Activated naive CD8-positive, alpha-beta T cell treated with anti-CD3 and anti-CD28 coated beads, Interleukin-2, amount 50 U/mL, for 24 hours (primary cell): ENCODE measurements at regions not wholly inside any gene's neighbourhood (a gene's known extent, or its start where the extent isn't known, plus 50 kb on each side); places are given as distances from the start of the nearest gene placed in this dataset.
"Not testable (repeated sequence)": the region's sequence is repeated elsewhere in the genome, so short reads cannot be mapped to it uniquely, and the experiment has no call there.

Source experiments
- ATAC-seq: fragments of 150-1000 bp; cut with Tn5 transposase; one replicate; pipeline ENCODE4 v1.10.0; 2021
- DNase-seq: peaks from one replicate; pipeline ENCODE4 v3.0.0; 2021
- H3K27ac Mint-ChIP-seq: one replicate; pipeline ENCODE4 v1.8.0; 2021; ENCODE audit warnings: mild to moderate bottlenecking, mixed read lengths
- H3K27me3 Mint-ChIP-seq: one replicate; pipeline ENCODE4 v1.8.0; 2021; ENCODE audit warnings: mixed read lengths
- H3K36me3 Mint-ChIP-seq: one replicate; pipeline ENCODE4 v1.8.0; 2021; ENCODE audit warnings: low read depth, mixed read lengths
- H3K4me1 Mint-ChIP-seq: one replicate; pipeline ENCODE4 v1.8.0; 2021; ENCODE audit warnings: mixed read lengths
- H3K4me3 Mint-ChIP-seq: one replicate; pipeline ENCODE4 v1.8.0; 2021; ENCODE audit warnings: mild to moderate bottlenecking, moderate library complexity, mixed read lengths
- H3K9me3 Mint-ChIP-seq: one replicate; pipeline ENCODE4 v1.8.0; 2021; ENCODE audit warnings: mixed read lengths

DNA sequence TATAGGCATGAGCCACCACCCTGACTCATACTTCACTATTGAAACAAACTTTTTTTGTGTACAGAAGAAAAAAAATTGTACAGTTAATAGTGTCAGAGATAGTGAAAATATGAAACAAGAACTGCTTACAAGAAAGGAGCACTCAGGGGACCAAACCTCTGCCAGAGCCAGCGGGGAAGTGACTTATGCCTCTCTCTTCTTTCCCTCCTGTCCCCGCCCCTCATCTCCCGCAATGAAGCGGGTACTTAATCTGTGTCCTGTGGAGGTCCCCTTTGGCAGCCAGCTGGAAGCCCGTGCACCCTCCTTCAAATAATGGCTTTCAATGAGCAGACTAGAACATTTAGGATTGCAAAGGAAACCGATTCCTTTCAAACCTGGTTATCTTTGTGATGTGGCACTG is 51.5 kb downstream of the PPIAL4A start:
- not testable (repeated sequence) for H3K36me3 Mint-ChIP-seq, ATAC-seq, H3K9me3 Mint-ChIP-seq, H3K27me3 Mint-ChIP-seq
- H3K4me3 Mint-ChIP-seq, result peak overlapping the region; percentile 85
- peak overlapping the region; percentile 100 for H3K27ac Mint-ChIP-seq
- DNase-seq, result peak; percentile 20
- peaks cover 25% of the 10 kb centered on the region for H3K4me1 Mint-ChIP-seq

- peaks cover 25% of the 10 kb centered on the region for H3K4me1 Mint-ChIP-seq
- H3K9me3 Mint-ChIP-seq, H3K27me3 Mint-ChIP-seq, H3K36me3 Mint-ChIP-seq: not testable (repeated sequence)
- ATAC-seq (peak; percentile 15), DNase-seq (peak; percentile 14)
- peak overlapping the region; percentile 85 for H3K4me3 Mint-ChIP-seq
- peak overlapping the region; percentile 100 for H3K27ac Mint-ChIP-seq
Measured at GRCh38 chr1:120941836-120942217, 52.3 kb downstream of the PPIAL4A start.

- Mint-ChIP-seq H3K27ac (peak overlapping the region; percentile 100), H3K4me3 (peak overlapping the region; percentile 85), H3K4me1 (peaks cover 25% of the 10 kb centered on the region)
- H3K36me3 Mint-ChIP-seq, H3K27me3 Mint-ChIP-seq, H3K9me3 Mint-ChIP-seq: not testable (repeated sequence)
- ATAC-seq (peak; percentile 85), DNase-seq (peak; percentile 78)
Measured at GRCh38 chr1:120942218-120942944, 52.8 kb downstream of the PPIAL4A start.

DNA sequence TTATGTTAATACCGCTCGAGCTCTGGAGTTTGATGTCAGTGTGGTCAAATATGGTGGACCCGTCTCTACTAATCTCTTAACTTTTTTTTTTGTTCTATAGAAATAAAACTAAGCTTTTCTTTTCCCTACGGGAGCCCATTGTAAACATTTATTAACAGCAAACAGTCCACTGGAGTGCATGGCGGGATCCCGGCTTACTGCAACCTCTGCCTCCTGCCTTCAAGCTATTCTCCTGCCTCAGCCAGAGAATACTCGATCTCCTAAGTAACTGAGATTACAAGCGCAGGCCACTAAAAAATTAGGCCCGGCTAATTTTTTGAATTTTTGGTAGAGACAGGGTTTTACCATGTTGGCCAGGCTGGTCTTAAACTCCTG is 53.4 kb downstream of the PPIAL4A start:
- H3K36me3 Mint-ChIP-seq, H3K27me3 Mint-ChIP-seq, H3K4me3 Mint-ChIP-seq, DNase-seq, ATAC-seq, H3K27ac Mint-ChIP-seq, H3K9me3 Mint-ChIP-seq: not testable (repeated sequence)
- peaks cover 22% of the 10 kb centered on the region for H3K4me1 Mint-ChIP-seq

GRCh38 chr1:120944691-120945090 is 55.1 kb downstream of the PPIAL4A start:
- not testable (repeated sequence) for H3K4me3 Mint-ChIP-seq, H3K27me3 Mint-ChIP-seq, H3K27ac Mint-ChIP-seq, ATAC-seq, DNase-seq, H3K36me3 Mint-ChIP-seq, H3K9me3 Mint-ChIP-seq
- peaks cover 18% of the 10 kb centered on the region for H3K4me1 Mint-ChIP-seq

- DNase-seq, ATAC-seq, H3K36me3 Mint-ChIP-seq, H3K4me3 Mint-ChIP-seq, H3K9me3 Mint-ChIP-seq, H3K27me3 Mint-ChIP-seq, H3K27ac Mint-ChIP-seq: not testable (repeated sequence)
- peaks cover 16% of the 10 kb centered on the region for H3K4me1 Mint-ChIP-seq
Measured at GRCh38 chr1:120945122-120945521, 55.6 kb downstream of the PPIAL4A start.

DNA sequence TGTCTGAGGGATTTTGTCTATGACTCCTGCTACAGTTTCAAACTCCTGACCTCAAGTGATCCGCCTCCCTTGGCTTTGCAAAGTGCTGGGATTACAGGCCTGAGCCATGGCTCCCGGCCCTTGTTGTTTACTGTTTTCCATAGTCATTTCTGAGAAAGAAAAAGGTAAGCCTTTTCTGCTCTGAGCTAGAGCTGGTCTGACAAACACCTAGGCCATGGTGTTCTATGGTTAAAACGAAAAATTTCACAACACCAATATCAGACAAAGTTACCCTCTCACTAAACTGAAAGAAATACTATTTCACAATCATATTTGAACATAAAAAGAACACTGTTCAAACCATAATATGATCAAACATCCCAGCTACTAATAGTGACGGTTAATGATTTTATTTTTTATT is 57.5 kb downstream of the PPIAL4A start:
- not testable (repeated sequence) for DNase-seq, H3K27ac Mint-ChIP-seq, H3K9me3 Mint-ChIP-seq, H3K36me3 Mint-ChIP-seq, H3K4me1 Mint-ChIP-seq, ATAC-seq, H3K4me3 Mint-ChIP-seq, H3K27me3 Mint-ChIP-seq

- H3K4me1 Mint-ChIP-seq, H3K27me3 Mint-ChIP-seq, H3K9me3 Mint-ChIP-seq, H3K27ac Mint-ChIP-seq, H3K36me3 Mint-ChIP-seq, DNase-seq, ATAC-seq, H3K4me3 Mint-ChIP-seq: not testable (repeated sequence)
Measured at GRCh38 chr1:120949724-120950123, 60.2 kb downstream of the PPIAL4A start.

DNA sequence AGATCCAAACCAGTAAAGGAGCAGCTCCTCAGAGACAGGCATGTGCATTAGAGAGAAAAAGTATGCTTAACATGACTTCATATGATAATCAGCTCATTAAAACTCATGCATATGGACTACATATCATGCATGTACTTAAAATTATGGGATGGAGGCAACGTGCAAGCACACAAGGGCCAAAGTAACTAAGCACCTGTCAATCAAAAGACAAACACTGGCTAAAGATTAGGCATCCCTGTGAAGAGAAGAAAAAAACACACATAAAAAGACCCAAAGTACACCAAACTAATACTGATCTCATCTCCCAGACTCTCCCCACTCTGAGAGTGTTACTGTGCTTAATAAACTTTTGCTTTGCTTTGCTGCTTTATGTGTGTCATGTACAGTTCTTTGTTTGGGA is 61.1 kb downstream of the PPIAL4A start:
- ATAC-seq, H3K4me1 Mint-ChIP-seq, H3K27ac Mint-ChIP-seq, DNase-seq, H3K27me3 Mint-ChIP-seq, H3K4me3 Mint-ChIP-seq, H3K9me3 Mint-ChIP-seq: not testable (repeated sequence)
- H3K36me3 Mint-ChIP-seq, result peaks cover 11% of the 10 kb centered on the region

DNA sequence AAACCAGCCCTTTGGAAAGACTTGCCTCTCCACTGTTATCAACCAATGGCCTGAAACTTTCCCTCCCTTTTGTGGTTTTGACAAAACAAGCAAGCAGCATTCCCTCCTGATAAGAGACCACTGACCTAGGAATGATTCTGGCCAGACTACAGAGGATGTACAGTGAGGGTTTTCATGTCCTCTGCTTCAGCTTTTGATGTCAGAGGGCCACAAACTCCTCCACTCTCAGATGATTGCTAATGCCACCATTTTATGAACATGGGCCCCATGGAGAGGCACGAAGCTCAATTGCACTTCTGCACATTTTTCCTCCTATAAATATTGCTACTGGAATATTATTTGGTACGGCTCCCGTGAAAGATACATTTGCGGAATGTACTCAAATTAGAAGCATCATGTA is 61.5 kb downstream of the PPIAL4A start:
- H3K27ac Mint-ChIP-seq, DNase-seq, H3K4me1 Mint-ChIP-seq, H3K27me3 Mint-ChIP-seq, ATAC-seq, H3K4me3 Mint-ChIP-seq, H3K9me3 Mint-ChIP-seq: not testable (repeated sequence)
- peaks cover 11% of the 10 kb centered on the region for H3K36me3 Mint-ChIP-seq

GRCh38 chr1:120952207-120952870 is 62.8 kb downstream of the PPIAL4A start:
- not testable (repeated sequence) for H3K4me3 Mint-ChIP-seq, H3K27me3 Mint-ChIP-seq, H3K9me3 Mint-ChIP-seq, ATAC-seq, DNase-seq, H3K4me1 Mint-ChIP-seq, H3K27ac Mint-ChIP-seq
- H3K36me3 Mint-ChIP-seq, result peaks cover 11% of the 10 kb centered on the region

DNA sequence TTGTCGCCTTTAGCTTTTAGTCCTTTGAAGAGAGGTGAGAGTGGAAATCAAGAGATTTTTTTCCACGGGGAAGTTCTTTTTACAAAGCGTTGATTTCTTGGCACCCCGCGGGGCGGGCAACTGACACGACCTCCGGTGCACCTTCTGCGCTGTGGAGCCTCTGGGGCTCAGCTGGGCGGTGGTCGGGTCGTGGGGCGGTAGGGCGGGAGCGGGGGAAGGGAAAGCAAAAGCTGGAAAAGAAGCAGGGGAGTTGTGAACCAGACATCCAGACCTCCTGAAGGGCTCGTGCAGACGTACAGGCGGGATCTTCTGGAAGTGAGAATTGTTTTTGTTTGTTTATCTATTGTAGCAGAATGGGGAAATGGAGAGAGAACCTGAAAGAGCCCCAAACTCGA is 63.3 kb downstream of the PPIAL4A start:
- DNase-seq, H3K4me3 Mint-ChIP-seq, H3K27ac Mint-ChIP-seq, H3K27me3 Mint-ChIP-seq, ATAC-seq, H3K4me1 Mint-ChIP-seq, H3K9me3 Mint-ChIP-seq: not testable (repeated sequence)
- peaks cover 10% of the 10 kb centered on the region for H3K36me3 Mint-ChIP-seq

- H3K27me3 Mint-ChIP-seq, result no peaks in the 10 kb centered on the region
- H3K9me3 Mint-ChIP-seq, result no peaks in the 10 kb centered on the region
- no peak for DNase-seq
- no peak overlapping the region for H3K4me3 Mint-ChIP-seq
- ATAC-seq, result no peak
- H3K27ac Mint-ChIP-seq, result no peak overlapping the region
- peaks cover 7% of the 10 kb centered on the region for H3K36me3 Mint-ChIP-seq
- H3K4me1 Mint-ChIP-seq, result no peaks in the 10 kb centered on the region
Measured at GRCh38 chr1:120954736-120955135, 65.2 kb downstream of the PPIAL4A start.

DNA sequence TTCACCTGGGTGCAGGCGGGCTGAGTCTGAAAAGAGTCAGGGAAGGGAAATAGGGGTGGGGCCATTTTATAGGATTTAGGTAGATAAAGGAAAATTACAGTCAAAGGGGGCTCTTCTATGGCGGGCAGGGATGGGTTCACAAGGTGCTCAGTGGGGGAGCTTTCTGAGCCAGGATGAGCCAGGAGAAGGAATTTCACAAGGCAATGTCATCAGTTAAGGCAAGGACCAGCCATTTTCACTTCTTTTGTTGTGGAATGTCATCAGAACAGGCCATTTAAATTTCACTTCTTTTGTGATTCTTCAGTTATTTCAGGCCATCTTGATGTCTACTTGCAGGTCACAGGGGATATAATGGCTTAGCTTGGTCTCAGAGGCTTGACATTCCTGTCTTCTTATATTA is 66.4 kb downstream of the PPIAL4A start:
- not testable (repeated sequence) for H3K27me3 Mint-ChIP-seq, H3K4me1 Mint-ChIP-seq, H3K9me3 Mint-ChIP-seq, H3K36me3 Mint-ChIP-seq, ATAC-seq, DNase-seq, H3K4me3 Mint-ChIP-seq, H3K27ac Mint-ChIP-seq

DNA sequence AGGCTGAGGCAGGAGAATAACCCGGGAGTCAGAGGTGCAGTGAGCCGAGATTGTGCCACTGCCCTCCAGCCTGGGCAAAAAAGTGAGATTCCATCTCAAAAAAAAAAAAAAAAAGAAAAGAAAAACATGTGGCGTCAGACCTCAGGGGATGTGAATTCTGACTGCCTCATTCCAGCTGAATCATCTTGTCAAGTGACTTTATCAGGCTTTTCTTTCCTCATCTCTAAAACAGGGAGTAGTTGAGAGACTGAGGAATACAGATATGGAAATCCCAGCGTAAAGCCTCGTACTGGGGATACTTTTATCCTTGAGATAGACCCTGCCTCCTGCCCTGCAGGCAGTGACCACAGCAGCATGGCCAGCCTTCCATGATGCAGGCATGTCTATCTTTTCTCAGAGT is 76.4 kb downstream of the PPIAL4A start:
- H3K27me3 Mint-ChIP-seq, H3K4me1 Mint-ChIP-seq, H3K9me3 Mint-ChIP-seq, H3K27ac Mint-ChIP-seq, H3K36me3 Mint-ChIP-seq, ATAC-seq, H3K4me3 Mint-ChIP-seq, DNase-seq: not testable (repeated sequence)
